PC-9 (cell line): ENCODE measurements at regions not wholly inside any gene's neighbourhood (a gene's known extent, or its start where the extent isn't known, plus 50 kb on each side); places are given as distances from the start of the nearest gene placed in this dataset.

Experiments used
- BruUV-seq: library from RNA; stranded (reverse); fragments of 400-500 nt; replicated peaks from 2 replicates; lab custom pipeline; 2021; lab: Mats Ljungman, UMichigan
- CTCF ChIA-PET: fragments of 300-600 bp; sonication (Branson Sonifier 250); formaldehyde crosslinking; loops from one replicate; lab custom pipeline; 2022; ENCODE audit warnings: antibody characterized with exemption; lab: Charles Lee
- POLR2A ChIA-PET: fragments of 300-600 bp; sonication (Branson Sonifier 250); formaldehyde crosslinking; loops from one replicate; lab custom pipeline; 2022; ENCODE audit warnings: antibody characterized with exemption; ENCODE audit not compliant: unreplicated experiment; lab: Charles Lee
- DNase-seq, 2 experiments: peaks; one replicate each; pipeline versions ENCODE4 v3.0.0 to v3.0.0-alpha.2; 2015 to 2022; ENCODE audit warnings: mixed read lengths in 1 of 2
- H2AFZ ChIP-seq: fragments of 200-600 bp; sonication (generic); 2 replicates; pipeline ENCODE4 v1.8.1; 2017; ENCODE audit warnings: antibody characterized with exemption
- H3F3A ChIP-seq: fragments of 200-600 bp; sonication (generic); 2 replicates; pipeline ENCODE4 v1.8.1; 2017; ENCODE audit warnings: antibody characterized with exemption, mild to moderate bottlenecking, low read depth; ENCODE audit not compliant: insufficient read depth
- H3K27ac ChIP-seq: fragments of 200-600 bp; sonication (generic); 2 replicates; pipeline ENCODE4 v1.6.1; 2016; ENCODE audit warnings: mixed run types
- H3K27me3 ChIP-seq: fragments of 200-600 bp; sonication (generic); 2 replicates; pipeline ENCODE4 v1.6.1; 2016; ENCODE audit warnings: low read depth, mixed run types; ENCODE audit not compliant: insufficient read depth
- H3K36me3 ChIP-seq: fragments of 200-600 bp; sonication (generic); 2 replicates; pipeline ENCODE4 v1.6.1; 2016; ENCODE audit warnings: low read depth, mixed run types
- H3K4me1 ChIP-seq: fragments of 200-600 bp; sonication (generic); replicated peaks from 2 replicates; pipeline ENCODE4 v1.6.1; 2016; ENCODE audit warnings: mixed run types; ENCODE audit not compliant: insufficient read depth
- H3K4me2 ChIP-seq: fragments of 200-600 bp; sonication (generic); 2 replicates; pipeline ENCODE4 v1.6.1; 2017; ENCODE audit warnings: mixed run types
- H3K4me3 ChIP-seq: fragments of 200-600 bp; sonication (generic); 2 replicates; pipeline ENCODE4 v1.6.1; 2016; ENCODE audit warnings: mixed run types
- H3K79me2 ChIP-seq: fragments of 200-600 bp; sonication (generic); 2 replicates; pipeline ENCODE4 v1.6.1; 2017; ENCODE audit warnings: low read depth, mixed run types
- H3K9me2 ChIP-seq: fragments of 200-600 bp; sonication (generic); 2 replicates; pipeline ENCODE4 v1.8.1; 2017; ENCODE audit warnings: mild to moderate bottlenecking; ENCODE audit not compliant: insufficient read depth
- H3K9me3 ChIP-seq: fragments of 200-600 bp; sonication (generic); 2 replicates; pipeline ENCODE4 v1.8.1; 2016; ENCODE audit warnings: low read depth; ENCODE audit not compliant: insufficient read depth
- H4K20me1 ChIP-seq: fragments of 200-600 bp; sonication (generic); 2 replicates; pipeline ENCODE4 v1.8.1; 2017; ENCODE audit not compliant: insufficient read depth
- CTCF ChIP-seq: fragments of 200-600 bp; sonication (generic); conservative IDR thresholded peaks from 2 replicates; pipeline ENCODE4 v1.6.1; 2017; ENCODE audit warnings: mixed run types, antibody characterized with exemption, mild to moderate bottlenecking, moderate library complexity
- EZH2 ChIP-seq: fragments of 200-600 bp; sonication (generic); IDR thresholded peaks from 2 replicates; pipeline ENCODE4 v1.8.0; 2017; ENCODE audit warnings: antibody characterized with exemption, low read depth
- intact Hi-C: fragments of 100-400 bp; cut with micrococcal nuclease; formaldehyde crosslinking; loops from one replicate; pipeline ENCODE4 v1.10.0; 2022; ENCODE audit not compliant: unreplicated experiment

- H3K79me2 ChIP-seq, result no peaks in the 10 kb centered on the region
- no peaks in the 10 kb centered on the region for H3K9me2 ChIP-seq
- intact Hi-C loops, result no loop called here
- no peaks in the 10 kb centered on the region for H4K20me1 ChIP-seq
- H3K4me1 ChIP-seq, result no peaks in the 10 kb centered on the region
- POLR2A ChIA-PET, result no interaction called here
- no peak overlapping the region for H2AFZ ChIP-seq
- BruUV-seq, result no TSS peak
- H3K9me3 ChIP-seq, result no peaks in the 10 kb centered on the region; the same call in 1 of the 2 replicates
- no peaks in the 10 kb centered on the region for H3K36me3 ChIP-seq
- TF ChIP-seq EZH2 (no peak), CTCF (no peak)
- H3K4me3 ChIP-seq, result no peak overlapping the region
- H3K27me3 ChIP-seq, result peaks cover 98% of the 10 kb centered on the region
- no peak for DNase-seq
- CTCF ChIA-PET, result no interaction called here
- no peak overlapping the region for H3K27ac ChIP-seq
- H3F3A ChIP-seq, result no peaks in the 10 kb centered on the region
- no peak overlapping the region for H3K4me2 ChIP-seq
Observed at GRCh38 chr13:111856571-111856970, 210.4 kb upstream of the SOX1 start.

- no peaks in the 10 kb centered on the region for H3F3A ChIP-seq
- CTCF ChIA-PET, result no interaction called here
- no peak overlapping the region for H2AFZ ChIP-seq
- no TSS peak for BruUV-seq
- no peaks in the 10 kb centered on the region for H3K9me3 ChIP-seq
- H3K27ac ChIP-seq, result no peak overlapping the region
- H3K27me3 ChIP-seq, result peaks cover 99% of the 10 kb centered on the region
- H3K4me3 ChIP-seq, result no peak overlapping the region
- TF ChIP-seq EZH2 (no peak), CTCF (no peak)
- no peaks in the 10 kb centered on the region for H4K20me1 ChIP-seq
- intact Hi-C loops, result no loop called here
- no peaks in the 10 kb centered on the region for H3K4me1 ChIP-seq
- no peaks in the 10 kb centered on the region for H3K36me3 ChIP-seq
- H3K4me2 ChIP-seq, result no peak overlapping the region
- POLR2A ChIA-PET, result no interaction called here
- H3K9me2 ChIP-seq, result no peaks in the 10 kb centered on the region
- DNase-seq, result no peak
- H3K79me2 ChIP-seq, result no peaks in the 10 kb centered on the region
Observed at GRCh38 chr13:111857336-111857735, 209.6 kb upstream of the SOX1 start.

DNA sequence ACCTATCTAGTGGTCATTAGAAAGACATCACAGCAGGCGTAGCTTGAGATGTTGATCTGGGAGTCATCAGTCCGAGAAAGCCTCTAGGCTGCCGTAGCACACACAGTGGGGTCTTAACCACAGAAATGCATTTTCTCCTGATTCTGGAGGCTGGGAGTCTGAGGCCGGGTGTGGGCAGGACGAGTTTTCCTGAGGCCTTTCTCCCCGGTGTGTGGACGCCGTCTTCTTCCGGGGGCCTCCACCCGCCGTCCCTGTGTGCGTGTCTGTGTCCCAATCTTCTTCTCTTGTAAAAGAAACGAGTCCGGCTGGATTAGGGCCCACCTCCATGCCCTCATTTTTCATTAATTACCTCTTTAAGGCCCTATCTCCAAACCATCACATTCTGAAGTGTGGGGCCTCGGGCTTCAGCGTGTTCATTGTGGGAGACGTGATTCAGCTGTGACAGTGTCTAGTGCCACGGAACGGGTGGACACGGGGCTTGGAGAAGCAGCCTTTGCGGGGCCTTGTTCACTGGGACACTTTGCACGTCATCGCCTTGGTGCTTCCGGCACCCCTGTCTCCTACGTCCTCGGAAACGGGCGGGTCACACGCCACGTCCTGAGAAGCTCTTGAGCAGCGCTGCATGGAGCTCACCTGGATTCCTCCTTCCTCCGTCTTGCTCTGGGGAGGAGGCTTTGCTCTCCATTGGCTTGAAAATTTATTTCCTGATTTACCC lies 208.9 kb upstream of the SOX1 start:
- no peak overlapping the region for H3K27ac ChIP-seq
- no peaks in the 10 kb centered on the region for H3K36me3 ChIP-seq
- BruUV-seq, result no TSS peak
- intact Hi-C loops, result no loop called here
- no peaks in the 10 kb centered on the region for H3K4me1 ChIP-seq
- peaks cover 99% of the 10 kb centered on the region for H3K27me3 ChIP-seq
- no peak overlapping the region for H3K4me2 ChIP-seq
- no peaks in the 10 kb centered on the region for H3K79me2 ChIP-seq
- no peaks in the 10 kb centered on the region for H3F3A ChIP-seq
- TF ChIP-seq EZH2 (no peak), CTCF (no peak)
- no peaks in the 10 kb centered on the region for H3K9me3 ChIP-seq
- ChIA-PET CTCF (no interaction called here), POLR2A (no interaction called here)
- H2AFZ ChIP-seq, result no peak overlapping the region
- H3K4me3 ChIP-seq, result no peak overlapping the region
- H4K20me1 ChIP-seq, result no peaks in the 10 kb centered on the region
- no peaks in the 10 kb centered on the region for H3K9me2 ChIP-seq
- DNase-seq, result no peak
